Tibial artery (tissue), 4 donors: ENCODE measurements at regions not wholly inside any gene's neighbourhood (a gene's known extent, or its start where the extent isn't known, plus 50 kb on each side); places are given as distances from the start of the nearest gene placed in this dataset.
"Not testable (repeated sequence)": the region's sequence is repeated elsewhere in the genome, so short reads cannot be mapped to it uniquely, and the experiment has no call there.

ENCODE experiments used
- DNase-seq, 2 donors: peaks; one replicate each; pipeline ENCODE4 v3.0.0-alpha.2; 2019
- H3K27ac ChIP-seq, 2 donors: fragments of 200-600 bp; sonication (generic) in 1 of 2; 1 replicate in 1 of 2; 2 replicates in 1 of 2; pipeline ENCODE4 v1.5.1; 2018 to 2019; ENCODE audit warnings: mild to moderate bottlenecking in 1 of 2
- H3K27me3 ChIP-seq, 2 donors: fragments of 200-600 bp; sonication (generic) in 1 of 2; one replicate each; pipeline versions ENCODE4 v1.5.1 to v1.6.0; 2016 to 2019
- H3K36me3 ChIP-seq, 3 donors: fragments of 200-600 bp; sonication (generic) in 2 of 3; one replicate each; pipeline ENCODE4 v1.5.1; 2016 to 2019; ENCODE audit warnings: mild to moderate bottlenecking in 2 of 3
- H3K4me1 ChIP-seq, 4 donors: fragments of 200-600 bp; sonication (generic) in 2 of 4; 1 replicate in 3 of 4; 2 replicates in 1 of 4; pipeline ENCODE4 v1.5.1; 2016 to 2019
- H3K4me3 ChIP-seq, 2 donors: fragments of 200-600 bp; sonication (generic) in 1 of 2; 1 replicate in 1 of 2; 2 replicates in 1 of 2; pipeline ENCODE4 v1.5.1; 2018 to 2019; ENCODE audit warnings: mild to moderate bottlenecking in 2 of 2
- H3K9me3 ChIP-seq, 3 donors: fragments of 200-600 bp; sonication (generic) in 1 of 3; one replicate each; pipeline ENCODE4 v1.5.1; 2016 to 2019
- CTCF ChIP-seq, 2 experiments: fragments of 200-600 bp in 1 of 2; fragments of 450-650 bp in 1 of 2; IDR thresholded peaks; one replicate each; pipeline ENCODE4 v1.5.1; 2017 to 2019; ENCODE audit warnings: antibody characterized with exemption in 2 of 2, mild to moderate bottlenecking in 1 of 2, moderate library complexity in 1 of 2
- intact Hi-C: fragments of 100-400 bp; cut with DNase I; formaldehyde crosslinking; loops from one replicate; pipeline ENCODE4 v1.15.0; 2023; ENCODE audit warnings: low total_unique reads

GRCh38 chr4:138866314-138866713 lies 149.3 kb upstream of the NOCT start:
- Histone ChIP-seq H3K4me1 (no peaks in the 10 kb centered on the region), H3K27ac (no peak overlapping the region), H3K27me3 (no peaks in the 10 kb centered on the region), H3K36me3 (no peaks in the 10 kb centered on the region), H3K4me3 (no peak overlapping the region), H3K9me3 (no peaks in the 10 kb centered on the region)
- intact Hi-C loops: no loop called here
- no peak for TF ChIP-seq CTCF (IDR thresholded peaks at IDR 0.05)
- no peak for DNase-seq

GRCh38 chr4:138865765-138866164 lies 149.8 kb upstream of the NOCT start:
- no peaks in the 10 kb centered on the region for H3K27me3 ChIP-seq
- no peaks in the 10 kb centered on the region for H3K4me1 ChIP-seq
- H3K9me3 ChIP-seq: no peaks in the 10 kb centered on the region
- intact Hi-C loops: no loop called here
- no peak overlapping the region for H3K4me3 ChIP-seq
- no peak for TF ChIP-seq CTCF (IDR thresholded peaks at IDR 0.05)
- no peak for DNase-seq
- no peaks in the 10 kb centered on the region for H3K36me3 ChIP-seq
- H3K27ac ChIP-seq: no peak overlapping the region

- TF ChIP-seq CTCF (IDR thresholded peaks at IDR 0.05): no peak
- intact Hi-C loops: no loop called here
- no peaks in the 10 kb centered on the region for H3K9me3 ChIP-seq
Measured at GRCh38 chr4:138864961-138865720, 150.4 kb upstream of the NOCT start.

GRCh38 chr4:138863160-138863559 lies 152.4 kb upstream of the NOCT start:
- H3K27ac ChIP-seq: no peak overlapping the region
- TF ChIP-seq CTCF (IDR thresholded peaks at IDR 0.05): no peak
- intact Hi-C loops: no loop called here
- no peaks in the 10 kb centered on the region for H3K27me3 ChIP-seq
- H3K9me3 ChIP-seq: no peaks in the 10 kb centered on the region
- H3K4me3 ChIP-seq: no peak overlapping the region
- no peaks in the 10 kb centered on the region for H3K4me1 ChIP-seq
- no peaks in the 10 kb centered on the region for H3K36me3 ChIP-seq
- no peak for DNase-seq

More at GRCh38 chr4:138864961-138865720, 150.4 kb upstream of the NOCT start:
- Histone ChIP-seq H3K4me3 (no peak overlapping the region), H3K27me3 (no peaks in the 10 kb centered on the region), H3K36me3 (no peaks in the 10 kb centered on the region), H3K4me1 (no peaks in the 10 kb centered on the region), H3K27ac (no peak overlapping the region)
- DNase-seq: no peak

- Histone ChIP-seq H3K4me3 (no peak overlapping the region), H3K27ac (no peak overlapping the region), H3K36me3 (no peaks in the 10 kb centered on the region), H3K4me1 (no peaks in the 10 kb centered on the region), H3K27me3 (no peaks in the 10 kb centered on the region), H3K9me3 (no peaks in the 10 kb centered on the region)
- DNase-seq: no peak
- TF ChIP-seq CTCF (IDR thresholded peaks at IDR 0.05): no peak
- intact Hi-C loops: no loop called here
Measured at GRCh38 chr4:138861135-138861534, 154.4 kb upstream of the NOCT start.

GRCh38 chr4:138860357-138860756 lies 155.2 kb upstream of the NOCT start:
- H3K36me3 ChIP-seq, H3K4me3 ChIP-seq, intact Hi-C loops, H3K27ac ChIP-seq, DNase-seq, H3K4me1 ChIP-seq, H3K27me3 ChIP-seq, H3K9me3 ChIP-seq: not testable (repeated sequence)
